ENCODE measurements at regions not wholly inside any gene's neighbourhood (a gene's known extent, or its start where the extent isn't known, plus 50 kb on each side); places are given as distances from the start of the nearest gene placed in this dataset.
"Not testable (repeated sequence)": the region's sequence is repeated elsewhere in the genome, so short reads cannot be mapped to it uniquely, and the experiment has no call there.

DNA sequence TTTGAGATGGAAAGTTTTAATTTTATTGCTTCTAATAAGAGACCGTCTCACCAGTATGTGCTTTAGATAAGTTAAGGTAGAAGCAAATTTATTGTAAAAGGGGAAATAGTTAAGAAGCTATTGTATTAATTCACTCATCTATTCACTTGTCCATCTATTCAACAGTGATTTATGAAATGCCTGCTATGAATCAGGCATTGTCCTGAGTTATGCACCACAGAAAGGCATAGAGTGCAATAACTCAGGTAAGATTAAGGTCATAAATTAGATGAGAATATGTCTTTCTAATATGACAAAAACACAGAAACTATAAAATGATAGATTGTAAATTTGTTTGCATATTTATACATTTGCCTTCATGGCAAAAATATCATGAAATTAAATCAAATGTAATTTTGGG, 379.3 kb upstream of the PCDH15 start:
- no peak overlapping the region for H3K27ac ChIP-seq
- TF ChIP-seq, protein P1, sequence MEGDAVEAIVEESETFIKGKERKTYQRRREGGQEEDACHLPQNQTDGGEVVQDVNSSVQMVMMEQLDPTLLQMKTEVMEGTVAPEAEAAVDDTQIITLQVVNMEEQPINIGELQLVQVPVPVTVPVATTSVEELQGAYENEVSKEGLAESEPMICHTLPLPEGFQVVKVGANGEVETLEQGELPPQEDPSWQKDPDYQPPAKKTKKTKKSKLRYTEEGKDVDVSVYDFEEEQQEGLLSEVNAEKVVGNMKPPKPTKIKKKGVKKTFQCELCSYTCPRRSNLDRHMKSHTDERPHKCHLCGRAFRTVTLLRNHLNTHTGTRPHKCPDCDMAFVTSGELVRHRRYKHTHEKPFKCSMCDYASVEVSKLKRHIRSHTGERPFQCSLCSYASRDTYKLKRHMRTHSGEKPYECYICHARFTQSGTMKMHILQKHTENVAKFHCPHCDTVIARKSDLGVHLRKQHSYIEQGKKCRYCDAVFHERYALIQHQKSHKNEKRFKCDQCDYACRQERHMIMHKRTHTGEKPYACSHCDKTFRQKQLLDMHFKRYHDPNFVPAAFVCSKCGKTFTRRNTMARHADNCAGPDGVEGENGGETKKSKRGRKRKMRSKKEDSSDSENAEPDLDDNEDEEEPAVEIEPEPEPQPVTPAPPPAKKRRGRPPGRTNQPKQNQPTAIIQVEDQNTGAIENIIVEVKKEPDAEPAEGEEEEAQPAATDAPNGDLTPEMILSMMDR (conservative IDR thresholded peaks at IDR 0.05), result no peak
- no peak for TF ChIP-seq ZFX (IDR thresholded peaks at IDR 0.05)

- no peak overlapping the region for H3K27ac ChIP-seq
- TF ChIP-seq ZFX (IDR thresholded peaks at IDR 0.05), result no peak
- TF ChIP-seq, protein P1 (conservative IDR thresholded peaks at IDR 0.05), result peak; percentile 34
Measured at GRCh38 chr10:55174419-55174818, 373.4 kb upstream of the PCDH15 start.

DNA sequence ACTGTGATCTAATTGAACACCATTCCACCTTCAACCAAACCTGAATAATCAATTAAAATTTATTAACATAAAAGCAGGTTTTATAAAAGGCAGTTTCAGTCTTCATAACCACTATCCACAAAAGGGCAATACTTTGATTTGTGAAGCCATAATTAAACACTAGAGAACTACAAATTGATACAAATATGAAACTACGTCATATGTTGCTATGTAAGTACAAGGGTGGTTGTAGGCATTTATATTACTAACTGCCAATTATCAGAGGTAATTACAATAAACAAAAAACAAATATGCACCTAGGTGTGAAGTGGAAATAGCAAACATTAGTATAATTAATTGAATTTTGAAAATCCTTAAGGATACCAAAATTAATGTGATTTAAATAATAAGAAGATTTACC, 368.5 kb upstream of the PCDH15 start:
- no peak overlapping the region for H3K27ac ChIP-seq
- TF ChIP-seq, protein P1 (conservative IDR thresholded peaks at IDR 0.05), result no peak
- TF ChIP-seq ZFX (IDR thresholded peaks at IDR 0.05), result no peak

DNA sequence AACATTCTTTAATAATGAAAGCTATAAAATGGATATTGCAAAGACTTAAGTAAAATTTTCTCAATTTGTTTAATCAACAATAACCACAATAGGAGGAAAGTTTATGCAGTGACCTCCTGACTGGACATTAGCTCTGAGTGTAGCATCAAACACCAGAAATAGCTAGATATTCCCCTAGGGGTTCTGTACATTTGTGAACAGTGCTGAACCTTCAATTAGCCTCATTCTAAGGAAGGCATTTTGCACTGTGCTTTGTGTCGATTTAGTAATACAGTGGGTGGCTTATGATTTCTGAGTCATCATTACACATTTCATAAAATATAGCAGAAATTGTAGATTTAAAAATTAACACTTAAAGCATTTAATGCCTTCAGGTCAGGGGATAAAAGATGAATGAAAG, 367.3 kb upstream of the PCDH15 start:
- H3K27ac ChIP-seq, result no peak overlapping the region
- no peak for TF ChIP-seq ZFX (IDR thresholded peaks at IDR 0.05)
- TF ChIP-seq, protein P1 (conservative IDR thresholded peaks at IDR 0.05), result no peak

GRCh38 chr10:55163388-55163979, 362.5 kb upstream of the PCDH15 start:
- no peak overlapping the region for H3K27ac ChIP-seq
- TF ChIP-seq ZFX (IDR thresholded peaks at IDR 0.05), result no peak
- TF ChIP-seq, protein P1 (conservative IDR thresholded peaks at IDR 0.05), result no peak

GRCh38 chr10:55162321-55162720, 361.3 kb upstream of the PCDH15 start:
- H3K27ac ChIP-seq, result not testable (repeated sequence)

- H3K27ac ChIP-seq, result no peak overlapping the region
- TF ChIP-seq, protein P1 (conservative IDR thresholded peaks at IDR 0.05), result no peak
- TF ChIP-seq ZFX (IDR thresholded peaks at IDR 0.05), result no peak
Measured at GRCh38 chr10:55160655-55161283, 359.7 kb upstream of the PCDH15 start.

DNA sequence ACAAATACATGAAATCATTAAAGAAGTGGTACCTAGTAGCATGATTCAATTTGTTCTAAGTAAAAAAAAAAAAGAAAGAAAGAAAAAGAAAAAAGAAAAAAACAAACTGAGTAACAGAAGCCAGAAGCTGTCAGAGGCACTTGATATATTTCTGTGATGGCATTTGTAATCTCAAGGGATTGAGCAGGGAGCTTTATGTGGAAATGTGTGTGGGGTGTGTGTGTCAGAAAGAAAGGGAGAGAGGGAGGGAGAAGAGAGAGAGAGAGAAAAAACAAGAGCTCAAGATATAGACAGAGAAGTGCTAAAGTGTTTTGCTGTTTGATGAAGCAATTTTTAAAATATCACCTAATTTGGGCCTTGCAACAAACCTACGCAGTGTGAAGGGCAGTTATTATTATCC, 357.6 kb upstream of the PCDH15 start:
- TF ChIP-seq, protein P1 (conservative IDR thresholded peaks at IDR 0.05), result no peak
- TF ChIP-seq ZFX (IDR thresholded peaks at IDR 0.05), result no peak
- H3K27ac ChIP-seq, result no peak overlapping the region

Data from C4-2B (cell line).